Dendritic cell treated with granulocyte-macrophage colony-stimulating factor and Interleukin-4, amounts not matched to agents 40 ng/mL and 50 ng/mL, for 4 days (primary cell): ENCODE measurements at regions not wholly inside any gene's neighbourhood (a gene's known extent, or its start where the extent isn't known, plus 50 kb on each side); places are given as distances from the start of the nearest gene placed in this dataset.

Experiments
- H3K27ac Mint-ChIP-seq: one replicate; pipeline ENCODE4 v1.8.0; 2022; ENCODE audit warnings: mild to moderate bottlenecking, mixed read lengths
- H3K27me3 Mint-ChIP-seq: one replicate; pipeline ENCODE4 v1.8.0; 2022; ENCODE audit warnings: mild to moderate bottlenecking, mixed read lengths
- H3K36me3 Mint-ChIP-seq: one replicate; pipeline ENCODE4 v1.8.0; 2022; ENCODE audit warnings: low read depth, mixed read lengths
- H3K4me1 Mint-ChIP-seq: one replicate; pipeline ENCODE4 v1.8.0; 2022; ENCODE audit warnings: low read depth, mixed read lengths
- H3K4me3 Mint-ChIP-seq: one replicate; pipeline ENCODE4 v1.8.0; 2022; ENCODE audit warnings: mild to moderate bottlenecking, moderate library complexity, mixed read lengths
- H3K9me3 Mint-ChIP-seq: one replicate; pipeline ENCODE4 v1.8.0; 2022; ENCODE audit warnings: mixed read lengths
- intact Hi-C: fragments of 100-400 bp; cut with micrococcal nuclease; formaldehyde crosslinking; loops from one replicate; pipeline ENCODE4 v1.15.0; 2022

GRCh38 chrX:25079020-25079419, 63.3 kb upstream of the ARX start:
- Mint-ChIP-seq H3K27me3 (no peaks in the 10 kb centered on the region), H3K4me1 (no peaks in the 10 kb centered on the region), H3K9me3 (no peaks in the 10 kb centered on the region), H3K27ac (no peak overlapping the region), H3K36me3 (no peaks in the 10 kb centered on the region), H3K4me3 (no peak overlapping the region)
- intact Hi-C loops: no loop called here

GRCh38 chrX:25076941-25077500, 61.3 kb upstream of the ARX start:
- intact Hi-C loops: no loop called here
- Mint-ChIP-seq H3K36me3 (no peaks in the 10 kb centered on the region), H3K4me1 (no peaks in the 10 kb centered on the region), H3K4me3 (no peak overlapping the region), H3K9me3 (no peaks in the 10 kb centered on the region), H3K27ac (no peak overlapping the region), H3K27me3 (no peaks in the 10 kb centered on the region)

- Mint-ChIP-seq H3K4me3 (no peak overlapping the region), H3K4me1 (peaks cover 6% of the 10 kb centered on the region), H3K27me3 (no peaks in the 10 kb centered on the region), H3K36me3 (no peaks in the 10 kb centered on the region), H3K27ac (no peak overlapping the region), H3K9me3 (peaks cover 9% of the 10 kb centered on the region)
- intact Hi-C loops: no loop called here
These were observed 56.5 kb upstream of the ARX start for GRCh38 chrX:25072247-25072646.

GRCh38 chrX:25070038-25070437, 54.3 kb upstream of the ARX start:
- Mint-ChIP-seq H3K36me3 (no peaks in the 10 kb centered on the region), H3K4me1 (peaks cover 6% of the 10 kb centered on the region), H3K27me3 (no peaks in the 10 kb centered on the region), H3K4me3 (no peak overlapping the region), H3K27ac (peak overlapping the region; percentile 31), H3K9me3 (peaks cover 9% of the 10 kb centered on the region)
- intact Hi-C loops: no loop called here

GRCh38 chrX:25069209-25069608, 53.4 kb upstream of the ARX start:
- Mint-ChIP-seq H3K4me3 (no peak overlapping the region), H3K4me1 (peaks cover 6% of the 10 kb centered on the region), H3K27ac (peak overlapping the region; percentile 31), H3K9me3 (peaks cover 9% of the 10 kb centered on the region), H3K36me3 (no peaks in the 10 kb centered on the region), H3K27me3 (no peaks in the 10 kb centered on the region)
- intact Hi-C loops: no loop called here

- Mint-ChIP-seq H3K9me3 (peaks cover 9% of the 10 kb centered on the region), H3K36me3 (no peaks in the 10 kb centered on the region), H3K27ac (no peak overlapping the region), H3K4me1 (peaks cover 6% of the 10 kb centered on the region), H3K27me3 (no peaks in the 10 kb centered on the region), H3K4me3 (no peak overlapping the region)
- intact Hi-C loops: no loop called here
These were observed 52.6 kb upstream of the ARX start for GRCh38 chrX:25068340-25068739.

GRCh38 chrX:25067271-25068172, 51.8 kb upstream of the ARX start:
- no peak overlapping the region for H3K4me3 Mint-ChIP-seq
- H3K4me1 Mint-ChIP-seq: peaks cover 6% of the 10 kb centered on the region
- no peaks in the 10 kb centered on the region for H3K36me3 Mint-ChIP-seq
- intact Hi-C loops: no loop called here
- no peak overlapping the region for H3K27ac Mint-ChIP-seq
- H3K9me3 Mint-ChIP-seq: peaks cover 9% of the 10 kb centered on the region
- H3K27me3 Mint-ChIP-seq: no peaks in the 10 kb centered on the region

GRCh38 chrX:25066131-25066530, 50.4 kb upstream of the ARX start:
- peaks cover 9% of the 10 kb centered on the region for H3K9me3 Mint-ChIP-seq
- no peaks in the 10 kb centered on the region for H3K36me3 Mint-ChIP-seq

More at GRCh38 chrX:25066131-25066530, 50.4 kb upstream of the ARX start:
- Mint-ChIP-seq H3K4me3 (no peak overlapping the region), H3K27ac (no peak overlapping the region), H3K4me1 (peaks cover 6% of the 10 kb centered on the region), H3K27me3 (no peaks in the 10 kb centered on the region)
- intact Hi-C loops: no loop called here
